ENCODE measurements at regions not wholly inside any gene's neighbourhood (a gene's known extent, or its start where the extent isn't known, plus 50 kb on each side); places are given as distances from the start of the nearest gene placed in this dataset.
"Not testable (repeated sequence)": the region's sequence is repeated elsewhere in the genome, so short reads cannot be mapped to it uniquely, and the experiment has no call there.

GRCh38 chr2:116180072-116180471 is 1634.4 kb upstream of the DDX18 start:
- DNase-seq (ENCODE audit: low read depth) = no peak
- TF ChIP-seq CTCF (IDR thresholded peaks at IDR 0.05; ENCODE audit: insufficient read depth, low read depth, low read length) = no peak
- no peak overlapping the region for H3K4me3 ChIP-seq (ENCODE audit: low read depth, low read length)

- not testable (repeated sequence) for H3K4me3 ChIP-seq (ENCODE audit: low read depth, low read length); DNase-seq (ENCODE audit: low read depth)
Measured at GRCh38 chr2:116190684-116191083, 1623.8 kb upstream of the DDX18 start.

- DNase-seq (ENCODE audit: low read depth) = no peak
- TF ChIP-seq CTCF (IDR thresholded peaks at IDR 0.05; ENCODE audit: insufficient read depth, low read depth, low read length) = no peak
- no peak overlapping the region for H3K4me3 ChIP-seq (ENCODE audit: low read depth, low read length)
Measured at GRCh38 chr2:116200086-116200485, 1614.4 kb upstream of the DDX18 start.

- H3K4me3 ChIP-seq (ENCODE audit: low read depth, low read length) = no peak overlapping the region
- DNase-seq (ENCODE audit: low read depth) = no peak
- no peak for TF ChIP-seq CTCF (IDR thresholded peaks at IDR 0.05; ENCODE audit: insufficient read depth, low read depth, low read length)
Measured at GRCh38 chr2:116211719-116212118, 1602.8 kb upstream of the DDX18 start.

- no peak for TF ChIP-seq CTCF (IDR thresholded peaks at IDR 0.05; ENCODE audit: insufficient read depth, low read depth, low read length)
- H3K4me3 ChIP-seq (ENCODE audit: low read depth, low read length) = no peak overlapping the region
- DNase-seq (ENCODE audit: low read depth) = no peak
Measured at GRCh38 chr2:116222793-116223192, 1591.7 kb upstream of the DDX18 start.

- no peak overlapping the region for H3K4me3 ChIP-seq (ENCODE audit: low read depth, low read length)
- no peak for DNase-seq (ENCODE audit: low read depth)
- no peak for TF ChIP-seq CTCF (IDR thresholded peaks at IDR 0.05; ENCODE audit: insufficient read depth, low read depth, low read length)
Measured at GRCh38 chr2:116223912-116224311, 1590.6 kb upstream of the DDX18 start.

GRCh38 chr2:116224610-116225009 is 1589.9 kb upstream of the DDX18 start:
- DNase-seq (ENCODE audit: low read depth) = no peak
- no peak overlapping the region for H3K4me3 ChIP-seq (ENCODE audit: low read depth, low read length)
- no peak for TF ChIP-seq CTCF (IDR thresholded peaks at IDR 0.05; ENCODE audit: insufficient read depth, low read depth, low read length)

Data from fibroblast of villous mesenchyme (primary cell).